ENCODE measurements at regions not wholly inside any gene's neighbourhood (a gene's known extent, or its start where the extent isn't known, plus 50 kb on each side); places are given as distances from the start of the nearest gene placed in this dataset.

DNA sequence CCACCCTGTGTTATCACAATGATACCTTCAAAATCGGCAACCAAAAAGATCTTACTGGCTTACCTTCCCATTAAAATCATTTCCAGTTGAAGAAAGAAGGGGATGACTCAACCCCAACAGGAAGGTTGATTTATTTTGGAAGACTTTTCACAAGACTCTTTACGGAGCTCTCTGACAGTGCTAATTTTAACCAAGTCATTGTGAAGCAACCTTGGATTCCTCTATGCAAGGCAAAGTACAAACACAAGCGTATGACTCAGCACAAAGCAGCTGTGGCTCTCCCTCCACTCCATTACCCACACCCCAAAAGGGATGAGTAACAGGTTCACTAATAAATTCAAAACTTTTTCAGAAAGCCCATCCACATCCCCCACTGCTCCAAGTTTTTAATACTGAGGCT is 213.8 kb upstream of the FGF13 start:
- no TSS peak for BruUV-seq (replicated peaks)
- POLR2A ChIA-PET, result no interaction called here
- in situ Hi-C loops (cut with HindIII; ENCODE audit: extremely low pct_ligation_motif_present, low pct_unique_long_range_greater_than_20kb) (no loop called here), intact Hi-C loops (cut with micrococcal nuclease; ENCODE audit: unreplicated experiment) (no loop called here)
- Histone ChIP-seq H2AFZ (ENCODE audit: low read length) (no peak overlapping the region), H3K27ac (ENCODE audit: extremely low read length, insufficient read depth, low read length) (no peak overlapping the region), H4K20me1 (ENCODE audit: insufficient read depth, low read length) (no peaks in the 10 kb centered on the region), H3K4me1 (ENCODE audit: insufficient read depth, low read length) (no peaks in the 10 kb centered on the region), H3K36me3 (replicated peaks in 1 of 2; ENCODE audit: control insufficient read depth in 1 of 2, insufficient read depth in 2 of 2, low read length in 2 of 2) (no peaks in the 10 kb centered on the region), H3K27me3 (ENCODE audit: control insufficient read depth in 1 of 2, insufficient read depth in 2 of 2, low read length in 2 of 2) (no peaks in the 10 kb centered on the region), H3K9me3 (ENCODE audit: low read length) (peaks cover 7% of the 10 kb centered on the region; the same call in 1 of the 2 replicates), H3K4me3 (replicated peaks in 1 of 3; ENCODE audit: insufficient read depth in 1 of 3, low read depth in 2 of 3, low read length in 3 of 3) (no peak overlapping the region), H3K79me2 (ENCODE audit: insufficient read depth, low read length) (no peaks in the 10 kb centered on the region), H3K9ac (ENCODE audit: insufficient read depth, low read depth, low read length) (no peak overlapping the region), H3K4me2 (ENCODE audit: low read depth, low read length) (no peak overlapping the region)
- CTCF ChIA-PET (ENCODE audit: low intra/inter-chr PET ratio, low total read pairs), result no interaction called here
- no peak for ATAC-seq
- no peak for DNase-seq (ENCODE audit: low spot score)
- TF ChIP-seq FOXM1 (CRISPR knock-in tag; IDR thresholded peaks at IDR 0.05) (no peak), MEF2D (CRISPR knock-in tag; IDR thresholded peaks at IDR 0.05) (no peak), ZNF616 (CRISPR knock-in tag; IDR thresholded peaks at IDR 0.05; ENCODE audit: low read depth) (no peak), CENPT (CRISPR knock-in tag; IDR thresholded peaks at IDR 0.05; ENCODE audit: low read depth) (no peak), PHF8 (CRISPR knock-in tag; IDR thresholded peaks at IDR 0.05) (no peak), KDM6A (CRISPR knock-in tag; IDR thresholded peaks at IDR 0.05; ENCODE audit: low read depth) (no peak), ZNF253 (CRISPR knock-in tag; IDR thresholded peaks at IDR 0.05; ENCODE audit: borderline replicate concordance) (no peak), FOXK2 (IDR thresholded peaks at IDR 0.05) (no peak), SALL1 (CRISPR knock-in tag; IDR thresholded peaks at IDR 0.05) (no peak), RARA (CRISPR knock-in tag; IDR thresholded peaks at IDR 0.05) (no peak), ZZZ3 (CRISPR knock-in tag; IDR thresholded peaks at IDR 0.05; ENCODE audit: borderline replicate concordance) (no peak), NFE2L2 (IDR thresholded peaks at IDR 0.05; ENCODE audit: low read length) (peak; percentile 37; the same call in 1 of the 2 replicates), TMF1 (CRISPR knock-in tag; IDR thresholded peaks at IDR 0.05; ENCODE audit: low read depth) (no peak), KDM3A (CRISPR knock-in tag; IDR thresholded peaks at IDR 0.05; ENCODE audit: low read depth) (no peak), TOE1 (CRISPR knock-in tag; IDR thresholded peaks at IDR 0.05) (no peak), SIN3A (IDR thresholded peaks at IDR 0.05; ENCODE audit: borderline replicate concordance, low read depth, low read length) (no peak), MAFK (conservative IDR thresholded peaks at IDR 0.05 in 1 of 2, IDR thresholded peaks at IDR 0.05 in 1 of 2; ENCODE audit: low read length in 2 of 2) (0 out of 4 replicates have a peak, but pooled peaks have one; percentile 7 to 15)
- TF ChIP-seq, protein P1, sequence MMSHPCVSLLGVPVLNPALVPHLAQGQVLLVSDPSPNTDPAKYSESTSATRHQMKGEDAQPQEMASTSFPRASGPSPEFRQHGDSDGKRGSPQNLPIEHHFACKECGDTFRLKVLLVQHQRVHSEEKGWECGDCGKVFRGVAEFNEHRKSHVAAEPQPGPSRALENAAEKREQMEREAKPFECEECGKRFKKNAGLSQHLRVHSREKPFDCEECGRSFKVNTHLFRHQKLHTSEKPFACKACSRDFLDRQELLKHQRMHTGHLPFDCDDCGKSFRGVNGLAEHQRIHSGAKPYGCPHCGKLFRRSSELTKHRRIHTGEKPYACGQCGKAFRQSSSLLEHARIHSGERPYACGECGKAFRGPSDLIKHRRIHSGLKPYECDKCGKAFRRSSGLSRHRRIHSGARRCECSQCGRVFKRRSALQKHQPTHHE (CRISPR knock-in tag; IDR thresholded peaks at IDR 0.05; ENCODE audit: borderline replicate concordance), result no peak
- WGBS (ENCODE audit: low lambda C conversion rate), result 33% methylated on average over 3 of the region's 3 CpGs
- no peak for FAIRE-seq

Data from HepG2 (cell line).